ENCODE measurements at regions not wholly inside any gene's neighbourhood (a gene's known extent, or its start where the extent isn't known, plus 50 kb on each side); places are given as distances from the start of the nearest gene placed in this dataset.
A peak's percentile ranks its signal among the peaks of the same experiment; 100 is the strongest.
"Not testable (repeated sequence)": the region's sequence is repeated elsewhere in the genome, so short reads cannot be mapped to it uniquely, and the experiment has no call there.

DNA sequence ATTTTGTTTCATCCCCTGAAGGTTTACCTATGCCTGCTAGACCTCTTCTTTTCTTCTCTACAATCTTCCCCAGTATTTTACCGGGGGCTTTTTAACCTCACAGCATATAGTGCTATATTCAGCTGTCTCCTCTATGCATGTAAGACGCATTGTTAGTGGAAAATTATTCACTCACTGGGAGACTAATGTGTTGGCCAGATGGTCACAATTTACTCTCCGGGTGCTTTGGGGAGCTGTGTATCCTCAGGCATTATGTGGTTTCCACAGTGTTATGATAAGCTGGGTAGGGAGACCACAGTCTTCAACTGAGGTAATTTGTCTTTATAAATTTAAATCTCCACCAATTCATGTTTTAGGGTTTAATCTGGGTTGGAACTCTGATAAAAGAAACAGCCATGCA, 553.8 kb upstream of the PTCHD4 start:
- Histone ChIP-seq H3K4me1 (ENCODE audit: control insufficient read depth, insufficient read depth, low read length, unreplicated experiment) (no peaks in the 10 kb centered on the region), H2AFZ (ENCODE audit: low read length, unreplicated experiment) (no peak overlapping the region), H3K27ac (ENCODE audit: low read depth, low read length) (no peak overlapping the region), H3K27me3 (ENCODE audit: insufficient read depth, low read length) (no peaks in the 10 kb centered on the region), H3K36me3 (ENCODE audit: insufficient read depth, low read length) (no peaks in the 10 kb centered on the region), H3K4me3 (ENCODE audit: low read depth, low read length) (no peak overlapping the region), H3K79me2 (ENCODE audit: control insufficient read depth, insufficient read depth, low read length, unreplicated experiment) (no peaks in the 10 kb centered on the region)

GRCh38 chr6:48658915-48659314, 547.9 kb upstream of the PTCHD4 start:
- Histone ChIP-seq H3K4me3 (ENCODE audit: low read depth, low read length) (peak overlapping the region; percentile 25), H3K4me1 (ENCODE audit: control insufficient read depth, insufficient read depth, low read length, unreplicated experiment) (no peaks in the 10 kb centered on the region), H3K27me3 (ENCODE audit: insufficient read depth, low read length) (no peaks in the 10 kb centered on the region), H3K36me3 (ENCODE audit: insufficient read depth, low read length) (no peaks in the 10 kb centered on the region), H2AFZ (ENCODE audit: low read length, unreplicated experiment) (peak overlapping the region; percentile 47), H3K79me2 (ENCODE audit: control insufficient read depth, insufficient read depth, low read length, unreplicated experiment) (no peaks in the 10 kb centered on the region), H3K27ac (ENCODE audit: low read depth, low read length) (no peak overlapping the region)

GRCh38 chr6:48641544-48641943, 530.5 kb upstream of the PTCHD4 start:
- Histone ChIP-seq H3K4me3 (ENCODE audit: low read depth, low read length) (no peak overlapping the region), H3K36me3 (ENCODE audit: insufficient read depth, low read length) (no peaks in the 10 kb centered on the region), H3K27me3 (ENCODE audit: insufficient read depth, low read length) (no peaks in the 10 kb centered on the region), H2AFZ (ENCODE audit: low read length, unreplicated experiment) (no peak overlapping the region), H3K4me1 (ENCODE audit: control insufficient read depth, insufficient read depth, low read length, unreplicated experiment) (no peaks in the 10 kb centered on the region), H3K27ac (ENCODE audit: low read depth, low read length) (no peak overlapping the region), H3K79me2 (ENCODE audit: control insufficient read depth, insufficient read depth, low read length, unreplicated experiment) (no peaks in the 10 kb centered on the region)

GRCh38 chr6:48638796-48639195, 527.8 kb upstream of the PTCHD4 start:
- not testable (repeated sequence) for H3K27me3 ChIP-seq (ENCODE audit: insufficient read depth, low read length); H2AFZ ChIP-seq (ENCODE audit: low read length, unreplicated experiment); H3K4me3 ChIP-seq (ENCODE audit: low read depth, low read length); H3K79me2 ChIP-seq (ENCODE audit: control insufficient read depth, insufficient read depth, low read length, unreplicated experiment); H3K27ac ChIP-seq (ENCODE audit: low read depth, low read length); H3K4me1 ChIP-seq (ENCODE audit: control insufficient read depth, insufficient read depth, low read length, unreplicated experiment); H3K36me3 ChIP-seq (ENCODE audit: insufficient read depth, low read length)

DNA sequence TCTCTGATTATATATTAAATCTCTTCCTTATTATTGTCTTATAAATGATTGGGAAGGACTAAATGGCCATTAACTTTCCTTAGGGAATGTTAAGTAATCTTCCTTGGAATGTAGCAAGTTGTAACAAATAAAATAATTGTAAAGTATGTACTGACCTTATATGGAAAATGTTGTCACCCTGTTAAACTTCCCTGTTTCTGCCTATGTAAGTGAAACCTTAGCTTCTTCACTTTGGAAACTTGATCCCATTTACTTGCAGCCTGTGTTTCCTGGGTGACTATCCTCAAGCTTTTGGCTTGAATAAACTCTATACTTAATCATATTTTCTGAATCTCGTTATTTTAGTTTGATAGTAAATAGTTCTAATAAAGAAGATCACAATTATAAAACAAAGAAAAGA, 519.5 kb upstream of the PTCHD4 start:
- H3K79me2 ChIP-seq (ENCODE audit: control insufficient read depth, insufficient read depth, low read length, unreplicated experiment), result no peaks in the 10 kb centered on the region
- no peaks in the 10 kb centered on the region for H3K36me3 ChIP-seq (ENCODE audit: insufficient read depth, low read length)
- H3K27me3 ChIP-seq (ENCODE audit: insufficient read depth, low read length), result no peaks in the 10 kb centered on the region
- H3K4me3 ChIP-seq (ENCODE audit: low read depth, low read length), result no peak overlapping the region
- H2AFZ ChIP-seq (ENCODE audit: low read length, unreplicated experiment), result no peak overlapping the region
- no peak overlapping the region for H3K27ac ChIP-seq (ENCODE audit: low read depth, low read length)
- peaks cover 11% of the 10 kb centered on the region for H3K4me1 ChIP-seq (ENCODE audit: control insufficient read depth, insufficient read depth, low read length, unreplicated experiment)

DNA sequence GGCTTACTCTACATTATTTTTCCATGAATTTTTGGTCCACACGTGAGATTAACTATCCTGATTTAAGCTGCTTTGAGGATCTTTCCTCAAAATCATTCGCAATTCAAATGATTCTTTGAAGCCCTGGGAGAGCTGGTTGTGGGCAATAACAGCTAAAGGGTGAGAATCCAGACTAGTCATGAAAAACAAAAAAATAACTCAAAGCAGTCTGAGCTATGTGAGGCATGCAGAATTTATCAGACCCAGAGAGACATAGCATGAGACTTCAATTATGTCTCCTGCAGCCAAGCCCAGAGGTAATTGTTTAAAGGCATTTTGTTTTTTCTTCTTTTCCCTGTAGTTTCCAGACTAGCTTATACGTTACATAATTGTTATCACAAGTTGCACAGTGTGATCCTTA, 517.3 kb upstream of the PTCHD4 start:
- Histone ChIP-seq H3K36me3 (ENCODE audit: insufficient read depth, low read length) (no peaks in the 10 kb centered on the region), H3K4me1 (ENCODE audit: control insufficient read depth, insufficient read depth, low read length, unreplicated experiment) (peaks cover 11% of the 10 kb centered on the region), H3K4me3 (ENCODE audit: low read depth, low read length) (no peak overlapping the region), H2AFZ (ENCODE audit: low read length, unreplicated experiment) (peak overlapping the region; percentile 79), H3K27ac (ENCODE audit: low read depth, low read length) (no peak overlapping the region), H3K27me3 (ENCODE audit: insufficient read depth, low read length) (no peaks in the 10 kb centered on the region), H3K79me2 (ENCODE audit: control insufficient read depth, insufficient read depth, low read length, unreplicated experiment) (no peaks in the 10 kb centered on the region)

GRCh38 chr6:48626421-48626820, 515.4 kb upstream of the PTCHD4 start:
- Histone ChIP-seq H2AFZ (ENCODE audit: low read length, unreplicated experiment) (no peak overlapping the region), H3K4me3 (ENCODE audit: low read depth, low read length) (no peak overlapping the region), H3K27ac (ENCODE audit: low read depth, low read length) (no peak overlapping the region), H3K27me3 (ENCODE audit: insufficient read depth, low read length) (no peaks in the 10 kb centered on the region), H3K4me1 (ENCODE audit: control insufficient read depth, insufficient read depth, low read length, unreplicated experiment) (peaks cover 11% of the 10 kb centered on the region), H3K36me3 (ENCODE audit: insufficient read depth, low read length) (no peaks in the 10 kb centered on the region), H3K79me2 (ENCODE audit: control insufficient read depth, insufficient read depth, low read length, unreplicated experiment) (no peaks in the 10 kb centered on the region)

DNA sequence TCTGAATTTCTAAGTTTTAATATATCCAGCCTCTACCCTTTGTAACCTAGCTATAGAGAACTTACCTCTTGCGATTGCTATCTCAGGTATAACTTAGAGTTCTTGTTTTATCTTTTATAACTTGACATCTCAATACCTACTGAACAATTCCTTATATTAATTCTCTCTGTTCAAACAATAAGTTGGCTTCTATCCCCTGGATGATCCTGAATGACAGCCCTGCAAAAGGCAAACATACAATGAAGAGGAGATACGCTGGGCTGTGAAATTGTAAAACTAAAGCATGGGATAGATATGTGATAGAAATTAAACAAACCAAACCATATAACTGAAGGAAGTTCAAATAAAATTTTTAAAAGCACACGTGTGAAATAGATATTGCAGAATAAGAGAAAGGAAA, 513.6 kb upstream of the PTCHD4 start:
- no peak overlapping the region for H3K27ac ChIP-seq (ENCODE audit: low read depth, low read length)
- peaks cover 16% of the 10 kb centered on the region for H3K4me1 ChIP-seq (ENCODE audit: control insufficient read depth, insufficient read depth, low read length, unreplicated experiment)
- H3K4me3 ChIP-seq (ENCODE audit: low read depth, low read length), result no peak overlapping the region
- H3K27me3 ChIP-seq (ENCODE audit: insufficient read depth, low read length), result no peaks in the 10 kb centered on the region
- no peaks in the 10 kb centered on the region for H3K36me3 ChIP-seq (ENCODE audit: insufficient read depth, low read length)
- H2AFZ ChIP-seq (ENCODE audit: low read length, unreplicated experiment), result no peak overlapping the region
- no peaks in the 10 kb centered on the region for H3K79me2 ChIP-seq (ENCODE audit: control insufficient read depth, insufficient read depth, low read length, unreplicated experiment)

DNA sequence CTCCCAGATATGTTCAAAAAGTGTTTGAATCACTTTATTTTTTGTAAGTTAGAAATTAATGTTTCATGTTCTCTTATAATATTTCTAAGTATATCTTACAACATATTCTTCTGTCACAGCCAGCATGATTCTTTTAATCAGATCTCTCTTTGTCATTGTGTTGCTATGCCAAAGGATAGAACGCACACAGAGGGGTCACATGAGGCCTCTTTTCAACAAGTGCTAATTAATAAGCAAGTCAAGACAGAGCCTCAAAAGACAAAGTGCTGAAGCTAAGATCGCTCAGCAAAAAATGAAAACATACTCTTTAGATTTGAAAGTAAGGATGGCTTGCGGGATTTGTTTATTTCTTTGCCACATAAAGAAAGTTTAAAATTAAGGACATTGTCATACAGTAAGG, 508.8 kb upstream of the PTCHD4 start:
- Histone ChIP-seq H3K27ac (ENCODE audit: low read depth, low read length) (no peak overlapping the region), H2AFZ (ENCODE audit: low read length, unreplicated experiment) (no peak overlapping the region), H3K4me3 (ENCODE audit: low read depth, low read length) (no peak overlapping the region), H3K27me3 (ENCODE audit: insufficient read depth, low read length) (no peaks in the 10 kb centered on the region), H3K79me2 (ENCODE audit: control insufficient read depth, insufficient read depth, low read length, unreplicated experiment) (no peaks in the 10 kb centered on the region), H3K4me1 (ENCODE audit: control insufficient read depth, insufficient read depth, low read length, unreplicated experiment) (peaks cover 17% of the 10 kb centered on the region), H3K36me3 (ENCODE audit: insufficient read depth, low read length) (no peaks in the 10 kb centered on the region)

- Histone ChIP-seq H3K27ac (ENCODE audit: low read depth, low read length) (no peak overlapping the region), H3K27me3 (ENCODE audit: insufficient read depth, low read length) (no peaks in the 10 kb centered on the region), H2AFZ (ENCODE audit: low read length, unreplicated experiment) (no peak overlapping the region), H3K4me3 (ENCODE audit: low read depth, low read length) (no peak overlapping the region), H3K36me3 (ENCODE audit: insufficient read depth, low read length) (no peaks in the 10 kb centered on the region), H3K4me1 (ENCODE audit: control insufficient read depth, insufficient read depth, low read length, unreplicated experiment) (peaks cover 38% of the 10 kb centered on the region), H3K79me2 (ENCODE audit: control insufficient read depth, insufficient read depth, low read length, unreplicated experiment) (no peaks in the 10 kb centered on the region)
Measured at GRCh38 chr6:48615041-48615440, 504.0 kb upstream of the PTCHD4 start.

- no peak overlapping the region for H3K4me3 ChIP-seq (ENCODE audit: low read depth, low read length)
- H2AFZ ChIP-seq (ENCODE audit: low read length, unreplicated experiment), result no peak overlapping the region
Measured at GRCh38 chr6:48614326-48614725, 503.3 kb upstream of the PTCHD4 start.

More at GRCh38 chr6:48614326-48614725, 503.3 kb upstream of the PTCHD4 start:
- Histone ChIP-seq H3K36me3 (ENCODE audit: insufficient read depth, low read length) (no peaks in the 10 kb centered on the region), H3K4me1 (ENCODE audit: control insufficient read depth, insufficient read depth, low read length, unreplicated experiment) (peaks cover 38% of the 10 kb centered on the region), H3K79me2 (ENCODE audit: control insufficient read depth, insufficient read depth, low read length, unreplicated experiment) (no peaks in the 10 kb centered on the region), H3K27ac (ENCODE audit: low read depth, low read length) (no peak overlapping the region), H3K27me3 (ENCODE audit: insufficient read depth, low read length) (no peaks in the 10 kb centered on the region)

All from ACC112 (cell line).